HEK293 (cell line): ENCODE measurements at regions not wholly inside any gene's neighbourhood (a gene's known extent, or its start where the extent isn't known, plus 50 kb on each side); places are given as distances from the start of the nearest gene placed in this dataset.

ENCODE experiments used
- CTCF ChIA-PET: fragments of 350-600 bp; formaldehyde crosslinking; extraction: SDS; loops from one replicate; lab custom pipeline; 2021; ENCODE audit warnings: antibody characterized with exemption; lab: Yijun Ruan, JAX
- POLR2A ChIA-PET: fragments of 300-600 bp; formaldehyde crosslinking; extraction: SDS; loops from one replicate; lab custom pipeline; 2020; ENCODE audit warnings: antibody characterized with exemption, inconsistent platforms; lab: Yijun Ruan, JAX
- H3K27ac ChIP-seq: fragments of 200-500 bp; sonication (Bioruptor generic); 2 replicates; pipeline ENCODE4 v1.5.1; 2014; ENCODE audit warnings: low read depth, low read length, control low read depth, inconsistent platforms; ENCODE audit errors: extremely low read depth
- H3K36me3 ChIP-seq, 2 experiments: fragments of 200-500 bp in 1 of 2; sonication (Bioruptor generic) in 1 of 2; 1 replicate in 1 of 2; 2 replicates in 1 of 2; pipeline ENCODE4 v1.5.1; 2014 to 2017; ENCODE audit warnings: inconsistent platforms in 2 of 2, low read length in 2 of 2; ENCODE audit not compliant: control insufficient read depth in 2 of 2, insufficient read depth in 1 of 2
- H3K4me1 ChIP-seq: fragments of 200-500 bp; sonication (Bioruptor generic); 2 replicates; pipeline ENCODE4 v1.5.1; 2014; ENCODE audit warnings: mild to moderate bottlenecking, low read length, inconsistent platforms; ENCODE audit not compliant: control insufficient read depth, insufficient read depth
- H3K4me3 ChIP-seq: 2 replicates; pipeline ENCODE4 v1.5.1; 2011; ENCODE audit warnings: low read depth, mild to moderate bottlenecking, control low read depth, low read length, moderate library complexity
- H3K9me3 ChIP-seq: fragments of 200-500 bp; sonication (Bioruptor generic); 2 replicates; pipeline ENCODE4 v1.5.1; 2014; ENCODE audit warnings: low read depth, low read length, inconsistent platforms; ENCODE audit not compliant: control insufficient read depth, insufficient read depth
- MEIS1 ChIP-seq: sonication (generic); formaldehyde crosslinking; IDR thresholded peaks from 2 replicates; pipeline ENCODE4 v1.8.1; 2022; ENCODE audit warnings: missing genetic modification reagents, mild to moderate bottlenecking, borderline replicate concordance
- REPIN1 ChIP-seq: fragments of 450-650 bp; formaldehyde crosslinking; IDR thresholded peaks from 2 replicates; pipeline ENCODE4 v1.5.1; 2017; ENCODE audit warnings: missing biosample characterization, missing genetic modification characterization, low read depth
- SP7 ChIP-seq: fragments of 450-650 bp; formaldehyde crosslinking; IDR thresholded peaks from 2 replicates; pipeline ENCODE4 v1.5.1; 2016; ENCODE audit warnings: missing biosample characterization, missing genetic modification characterization
- ZBTB49 ChIP-seq: fragments of 450-650 bp; formaldehyde crosslinking; IDR thresholded peaks from 2 replicates; pipeline ENCODE4 v1.5.1; 2016; ENCODE audit warnings: missing biosample characterization, missing genetic modification characterization, low read depth
- ZFP69B ChIP-seq: fragments of 450-650 bp; formaldehyde crosslinking; IDR thresholded peaks from 2 replicates; pipeline ENCODE4 v1.5.1; 2016; ENCODE audit warnings: missing biosample characterization, missing genetic modification characterization
- ZNF148 ChIP-seq: fragments of 450-650 bp; formaldehyde crosslinking; IDR thresholded peaks from 2 replicates; pipeline ENCODE4 v1.5.0; 2017; ENCODE audit warnings: missing biosample characterization, missing genetic modification characterization, borderline replicate concordance
- ZNF184 ChIP-seq: fragments of 450-650 bp; IDR thresholded peaks from 2 replicates; pipeline ENCODE4 v1.5.1; 2018; ENCODE audit warnings: missing biosample characterization, mild to moderate bottlenecking, missing genetic modification characterization
- ZNF239 ChIP-seq: fragments of 450-650 bp; formaldehyde crosslinking; IDR thresholded peaks from 2 replicates; pipeline ENCODE4 v1.5.1; 2016; ENCODE audit warnings: missing biosample characterization, missing genetic modification characterization
- ZNF26 ChIP-seq: fragments of 450-650 bp; formaldehyde crosslinking; IDR thresholded peaks from 2 replicates; pipeline ENCODE4 v1.5.1; 2016; ENCODE audit warnings: missing biosample characterization, missing genetic modification characterization
- ZNF266 ChIP-seq: fragments of 450-650 bp; formaldehyde crosslinking; IDR thresholded peaks from 2 replicates; pipeline ENCODE4 v1.5.1; 2016; ENCODE audit warnings: missing biosample characterization, missing genetic modification characterization, low read depth
- ZNF280C ChIP-seq: fragments of 450-650 bp; formaldehyde crosslinking; IDR thresholded peaks from 2 replicates; pipeline ENCODE4 v1.5.1; 2016; ENCODE audit warnings: missing biosample characterization, missing genetic modification characterization
- ZNF350 ChIP-seq: fragments of 450-650 bp; formaldehyde crosslinking; IDR thresholded peaks from 2 replicates; pipeline ENCODE4 v1.5.0; 2017; ENCODE audit warnings: missing biosample characterization, mild to moderate bottlenecking, missing genetic modification characterization
- ZNF398 ChIP-seq: fragments of 450-650 bp; formaldehyde crosslinking; IDR thresholded peaks from 2 replicates; pipeline ENCODE4 v1.5.1; 2017; ENCODE audit warnings: missing biosample characterization, missing genetic modification characterization
- ZNF645 ChIP-seq: fragments of 450-650 bp; formaldehyde crosslinking; IDR thresholded peaks from 2 replicates; pipeline ENCODE4; 2016; ENCODE audit warnings: missing biosample characterization, missing genetic modification characterization
- ZNF658 ChIP-seq: fragments of 450-650 bp; formaldehyde crosslinking; IDR thresholded peaks from 2 replicates; pipeline ENCODE4; 2016; ENCODE audit warnings: missing biosample characterization, missing genetic modification characterization
- ZNF664 ChIP-seq: fragments of 450-650 bp; formaldehyde crosslinking; IDR thresholded peaks from 2 replicates; pipeline ENCODE4 v1.5.1; 2016; ENCODE audit warnings: missing biosample characterization, missing genetic modification characterization
- ZNF704 ChIP-seq: fragments of 450-650 bp; formaldehyde crosslinking; IDR thresholded peaks from 2 replicates; pipeline ENCODE4 v1.5.1; 2016; ENCODE audit warnings: missing biosample characterization, missing genetic modification characterization

- TF ChIP-seq SP7, result no peak
- TF ChIP-seq ZNF645, result no peak
- TF ChIP-seq ZNF350, result no peak
- TF ChIP-seq ZNF398 (tag by site-specific recombination), result no peak
- TF ChIP-seq, all 188 proteins: peak for 0
These were observed 312.0 kb upstream of the CCDC54 start (continued) for GRCh38 chr3:107065094-107065861.

- Histone ChIP-seq H3K27ac (no peak overlapping the region), H3K4me3 (no peak overlapping the region), H3K4me1 (no peaks in the 10 kb centered on the region), H3K36me3 (no peaks in the 10 kb centered on the region), H3K9me3 (no peaks in the 10 kb centered on the region)
- ChIA-PET CTCF (interaction anchor here (0.6 kb wide), 2 partner anchors 1048 to 1291 kb away, joined by 3 read pairs; no protein-coding TSS in a partner anchor), POLR2A (no interaction called here)
- TF ChIP-seq REPIN1 (tag by site-specific recombination) (no peak), MEIS1 (CRISPR knock-in tag) (no peak), ZNF184 (no peak), ZNF280C (tag by site-specific recombination) (no peak), ZFP69B (no peak), ZNF664 (tag by site-specific recombination) (no peak), ZNF266 (tag by site-specific recombination) (no peak), ZBTB49 (no peak), ZNF148 (tag by site-specific recombination) (no peak), ZNF26 (tag by site-specific recombination) (no peak), ZNF704 (tag by site-specific recombination) (no peak), ZNF658 (tag by site-specific recombination) (no peak), ZNF239 (tag by site-specific recombination) (no peak)
These were observed 309.8 kb upstream of the CCDC54 start for GRCh38 chr3:107067421-107067820.
